Sciatic nerve (tissue), 2 donors: ENCODE measurements at regions not wholly inside any gene's neighbourhood (a gene's known extent, or its start where the extent isn't known, plus 50 kb on each side); places are given as distances from the start of the nearest gene placed in this dataset.
"Not testable (repeated sequence)": the region's sequence is repeated elsewhere in the genome, so short reads cannot be mapped to it uniquely, and the experiment has no call there.

Source experiments
- ATAC-seq: fragments of 200-7000 bp; cut with Tn5 transposase; one replicate; pipeline ENCODE4 v1.9.1; 2020; ENCODE audit warnings: mild to moderate bottlenecking, moderate library complexity
- DNase-seq: peaks from one replicate; pipeline ENCODE4 v3.0.0-alpha.2; 2020; ENCODE audit warnings: low spot score
- intact Hi-C: fragments of 100-400 bp; cut with DNase I; formaldehyde crosslinking; loops from one replicate; pipeline ENCODE4 v1.14.2; 2022
- donor health status: DM: no; HTN: no; CAD: no.
- donor health status: DM: no; HTN: no; CAD: no.

DNA sequence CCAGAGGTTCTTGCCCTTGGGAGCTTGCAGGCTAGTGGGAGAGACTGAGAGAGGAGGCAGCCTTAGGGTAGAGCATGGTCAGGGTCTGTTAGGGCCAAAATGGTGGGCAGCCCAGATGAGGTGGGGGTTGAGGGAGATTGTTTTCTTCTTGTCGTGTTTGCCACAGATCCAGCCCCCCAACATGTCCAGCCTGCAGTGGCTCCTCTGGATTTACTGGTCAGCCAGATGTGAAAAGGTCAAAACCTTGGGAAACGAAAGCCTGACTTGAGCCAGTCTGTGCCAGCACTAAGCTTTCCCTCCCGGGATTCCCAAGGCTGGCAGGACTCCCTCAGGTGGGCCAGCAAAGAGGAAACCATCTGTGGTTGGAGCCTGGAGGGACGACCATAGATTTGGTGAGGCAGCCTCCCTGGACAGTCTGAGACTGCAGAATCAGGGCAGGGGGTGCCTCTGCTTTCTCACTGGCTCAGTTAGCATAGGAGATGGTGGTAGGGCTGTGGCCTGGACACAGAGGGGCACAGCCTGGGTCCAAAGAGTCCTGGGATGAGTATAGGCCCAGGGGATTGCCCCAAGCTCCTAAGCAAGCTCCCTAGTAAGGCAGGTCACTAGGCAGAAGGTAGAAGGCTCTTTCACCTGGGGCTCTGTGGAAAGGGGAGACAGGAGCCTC lies 51.2 kb upstream of the PRR23C start:
- intact Hi-C loops, result no loop called here
- no peak for DNase-seq

DNA sequence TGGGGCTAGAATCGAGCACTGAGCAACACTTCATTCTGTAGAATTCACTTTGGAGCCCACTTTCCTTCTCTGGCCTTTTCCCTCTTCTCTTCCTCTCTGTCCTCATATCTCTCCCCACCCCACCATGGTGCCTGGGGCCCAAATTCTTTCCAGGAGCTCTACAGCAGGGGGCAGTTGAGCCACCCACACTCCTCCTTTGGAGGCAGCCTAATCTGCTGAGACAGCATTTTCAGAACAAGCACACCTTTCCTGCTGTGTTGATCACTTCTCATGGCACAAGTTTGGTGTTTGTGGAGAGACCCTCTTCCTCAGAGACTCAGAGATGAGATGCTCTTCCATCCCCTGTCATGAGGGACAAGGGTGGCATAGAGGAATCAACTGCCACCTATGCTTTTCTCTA lies 52.0 kb upstream of the PRR23C start:
- DNase-seq (no peak), ATAC-seq (no peak)
- intact Hi-C loops, result no loop called here

More for the DNA sequence above, 51.2 kb upstream of the PRR23C start:
- no peak for ATAC-seq

DNA sequence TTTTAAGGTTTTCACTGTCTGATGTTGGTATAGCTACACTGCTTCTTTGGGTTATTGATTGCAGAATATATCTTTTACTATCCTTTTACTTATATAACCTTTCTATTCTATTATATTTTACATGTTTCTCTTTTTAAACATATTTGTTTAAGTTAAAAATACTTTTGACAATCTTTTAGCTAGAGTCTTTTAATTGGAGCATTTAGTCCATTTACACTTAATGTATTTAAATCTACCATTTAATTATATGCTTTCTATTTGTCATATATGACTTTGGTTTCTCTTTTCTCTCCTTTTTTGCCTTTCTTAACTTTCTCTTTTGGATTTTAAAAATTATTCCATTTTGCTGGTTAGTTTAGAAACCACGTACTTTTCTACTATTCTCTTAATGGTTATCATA lies 53.7 kb upstream of the PRR23C start:
- intact Hi-C loops, result no loop called here
- no peak for ATAC-seq
- no peak for DNase-seq

DNA sequence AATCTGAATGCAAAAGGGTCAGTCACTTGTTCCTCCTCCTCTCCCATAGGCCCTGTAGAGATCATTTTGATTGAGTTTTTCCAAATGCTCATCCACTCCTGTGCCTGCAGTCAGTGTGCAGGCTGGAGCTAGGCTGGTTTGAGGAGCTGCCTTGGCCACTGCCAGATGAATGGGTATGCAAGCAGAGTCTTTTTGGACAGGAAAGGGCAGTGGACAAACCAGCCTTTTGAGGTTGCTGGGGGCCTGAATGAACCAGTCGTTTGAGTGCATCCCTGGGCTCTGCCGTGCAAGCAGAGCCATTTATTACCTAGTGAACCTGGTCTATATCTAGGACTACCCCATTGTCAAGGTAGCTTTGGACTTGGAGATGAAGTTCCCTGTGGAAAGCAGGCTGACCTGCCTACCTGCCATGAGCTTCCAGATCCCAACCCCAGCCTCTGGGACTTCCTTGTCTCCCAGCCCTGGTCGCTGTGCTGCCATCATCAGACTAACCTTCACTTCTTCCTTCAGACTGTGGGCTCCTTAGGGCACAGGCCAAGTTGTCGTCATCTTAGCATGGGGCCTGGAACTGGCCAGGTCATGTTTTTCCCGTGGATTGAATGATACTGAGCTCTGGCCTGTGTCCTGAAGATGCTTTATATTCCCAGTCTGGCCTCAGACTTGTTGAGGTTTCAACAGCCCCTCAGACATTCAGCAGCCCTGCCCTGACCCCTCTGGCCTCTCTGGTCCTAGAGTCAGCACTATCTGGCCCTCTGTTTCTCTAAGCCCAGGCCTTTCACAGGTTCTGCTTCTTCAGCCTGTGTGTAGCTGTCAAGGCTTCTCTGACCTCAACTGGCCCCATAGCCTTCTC lies 55.5 kb upstream of the PRR23C start:
- intact Hi-C loops, result no loop called here
- DNase-seq, result no peak
- ATAC-seq, result no peak

DNA sequence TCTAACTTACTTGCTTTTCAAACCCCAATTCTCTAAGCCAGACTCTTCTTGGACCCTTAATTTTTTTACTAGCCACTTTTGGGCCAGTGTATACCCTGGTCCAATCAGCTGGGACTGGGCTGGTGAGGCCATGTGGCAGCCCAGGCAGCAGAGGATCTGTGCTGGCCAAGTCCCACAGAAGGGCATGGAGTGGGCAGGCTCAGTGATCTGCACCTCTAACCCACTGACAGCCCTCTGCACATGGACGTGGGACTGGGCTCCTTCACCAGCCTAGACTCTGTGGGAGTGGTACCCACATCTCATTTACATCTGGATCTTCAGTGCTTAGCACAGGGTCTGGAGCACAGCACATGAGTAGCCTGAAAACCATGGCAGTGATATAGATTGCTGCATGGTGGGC lies 56.1 kb upstream of the PRR23C start:
- intact Hi-C loops, result no loop called here
- DNase-seq (no peak), ATAC-seq (no peak)

DNA sequence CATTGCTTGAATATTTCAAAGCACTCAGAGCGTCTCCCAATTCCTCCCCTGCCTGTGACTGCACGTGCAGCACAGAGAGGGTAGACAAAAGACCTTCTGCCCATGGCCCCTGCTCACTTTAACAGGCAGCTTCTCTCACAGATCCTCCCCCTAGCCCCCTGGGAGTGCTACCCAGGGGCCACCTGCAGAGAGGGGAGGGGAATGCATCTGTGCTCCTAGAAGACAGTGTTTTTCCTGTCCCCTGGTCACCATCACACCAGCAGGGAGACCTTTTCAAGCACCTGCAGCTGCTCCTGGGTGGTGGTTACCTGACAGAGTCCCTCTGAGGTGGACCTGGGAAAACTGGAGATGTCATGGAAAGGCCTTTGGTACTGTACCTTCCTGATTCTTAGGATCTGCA lies 56.7 kb upstream of the PRR23C start:
- intact Hi-C loops, result no loop called here
- DNase-seq (no peak), ATAC-seq (no peak)

DNA sequence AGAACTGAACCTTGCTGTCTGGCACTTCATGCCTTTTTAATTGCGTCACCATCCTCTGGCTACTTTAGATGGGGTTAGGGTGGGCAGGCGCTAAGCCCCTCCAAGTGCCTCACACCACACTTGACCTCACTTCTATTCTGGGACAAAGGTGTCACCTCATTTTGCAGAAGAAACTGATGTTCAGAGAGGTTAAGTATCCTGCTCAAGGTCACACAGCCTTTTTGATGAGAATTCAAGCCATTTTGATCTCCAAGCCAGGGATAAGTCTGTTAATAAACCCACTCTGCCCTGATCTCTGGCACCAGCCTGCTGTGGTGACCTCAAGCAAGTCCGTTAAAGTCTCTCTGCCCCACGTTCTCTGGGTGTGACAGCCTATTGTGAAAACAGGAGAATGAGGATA lies 58.8 kb upstream of the PRR23C start:
- no peak for DNase-seq
- intact Hi-C loops, result no loop called here
- ATAC-seq, result no peak

DNA sequence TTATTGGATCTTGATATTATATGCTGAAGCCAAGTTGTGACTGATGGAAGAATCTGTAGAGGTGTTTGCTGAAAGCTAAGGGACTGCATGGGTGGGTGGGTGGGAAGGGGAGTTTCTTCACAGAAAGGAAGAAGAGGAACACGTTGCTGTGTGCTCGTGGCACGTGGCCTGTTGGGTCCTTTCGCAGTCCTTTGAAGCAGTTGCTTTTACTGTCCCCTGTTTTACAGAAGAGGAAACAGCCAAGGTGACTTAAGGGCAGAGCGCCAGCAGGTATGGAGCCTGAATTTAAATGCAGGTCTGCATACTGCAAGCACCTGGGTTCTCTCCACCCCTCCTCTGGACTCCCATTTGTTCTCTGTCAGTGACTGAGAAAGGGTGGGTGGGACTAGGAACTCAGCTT lies 59.4 kb upstream of the PRR23C start:
- DNase-seq, result no peak
- intact Hi-C loops, result no loop called here
- ATAC-seq, result no peak

DNA sequence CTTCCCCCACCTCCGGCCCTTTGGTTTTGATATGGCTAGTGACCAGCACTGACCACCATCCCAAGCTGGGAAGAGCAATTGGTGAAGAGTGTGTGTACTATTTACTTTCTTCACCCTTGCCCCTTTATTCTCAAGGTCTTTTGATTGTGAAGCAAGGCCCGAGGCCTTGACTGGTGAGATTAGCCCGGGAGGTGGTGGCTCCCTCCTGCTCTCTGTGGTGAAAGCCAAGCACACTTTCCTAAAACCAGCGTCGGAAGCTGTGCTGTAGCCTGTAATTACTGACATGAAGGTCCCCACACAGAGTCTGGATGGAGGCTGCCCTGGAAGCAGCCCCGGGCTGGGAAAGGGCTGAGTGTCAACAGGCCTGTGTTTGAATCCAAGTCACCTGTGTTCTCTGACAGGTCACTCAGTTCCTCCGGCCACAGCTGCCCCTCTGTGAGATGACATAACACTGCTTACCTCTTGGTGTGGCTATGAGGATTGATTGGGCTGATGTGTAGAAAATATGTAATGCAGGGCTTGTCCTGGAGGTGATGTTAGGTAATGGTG lies 60.5 kb upstream of the PRR23C start:
- intact Hi-C loops, result loop anchor here (5.0 kb wide), 1 partner anchor 222 kb away; no protein-coding TSS in a partner anchor
- DNase-seq, result no peak
- ATAC-seq, result no peak

DNA sequence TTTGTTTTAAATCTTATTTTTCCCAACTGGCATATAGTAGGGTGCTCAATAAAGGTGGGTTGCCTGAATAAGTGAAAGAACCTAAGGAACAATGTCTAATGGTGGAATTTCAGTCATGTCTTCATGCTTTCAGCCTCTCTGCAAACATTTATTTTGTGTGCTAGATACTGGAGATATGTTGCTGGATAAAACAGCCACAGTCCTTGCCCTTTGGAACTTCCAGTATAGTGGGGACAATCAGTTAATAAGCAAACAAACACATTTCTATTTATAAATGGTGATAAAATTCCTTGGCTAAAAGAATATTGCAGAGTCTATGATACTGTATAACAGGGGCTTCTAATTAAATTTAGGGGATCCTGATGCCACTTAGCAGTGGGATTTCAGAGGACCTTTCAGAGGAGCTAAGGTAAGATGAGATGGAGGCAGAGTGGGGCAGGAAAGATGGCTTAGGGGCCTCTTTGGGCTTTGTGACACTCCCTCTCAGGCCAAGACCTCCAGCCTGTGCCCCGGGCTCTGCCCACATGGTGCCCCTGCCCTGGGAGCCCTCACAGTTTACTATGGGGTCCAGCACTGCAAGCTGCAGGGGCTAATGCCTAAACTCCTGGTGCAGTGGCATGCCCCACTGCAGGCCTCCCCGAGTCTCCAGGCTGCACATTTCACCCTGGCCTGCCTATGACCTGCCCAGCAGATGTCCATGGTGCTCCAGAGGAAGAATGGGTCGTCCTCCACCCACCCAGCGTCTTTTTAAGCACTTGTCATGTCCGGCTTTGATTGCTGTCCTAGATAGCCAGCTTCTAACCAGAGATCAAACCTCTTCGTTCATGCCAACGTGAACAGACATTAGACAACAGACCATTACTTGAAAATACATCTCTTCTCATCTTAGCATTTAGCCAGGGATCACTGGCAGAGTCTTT lies 61.6 kb upstream of the PRR23C start:
- DNase-seq, result no peak
- ATAC-seq, result no peak
- intact Hi-C loops, result loop anchor here (5.0 kb wide), 1 partner anchor 221 kb away; no protein-coding TSS in a partner anchor

DNA sequence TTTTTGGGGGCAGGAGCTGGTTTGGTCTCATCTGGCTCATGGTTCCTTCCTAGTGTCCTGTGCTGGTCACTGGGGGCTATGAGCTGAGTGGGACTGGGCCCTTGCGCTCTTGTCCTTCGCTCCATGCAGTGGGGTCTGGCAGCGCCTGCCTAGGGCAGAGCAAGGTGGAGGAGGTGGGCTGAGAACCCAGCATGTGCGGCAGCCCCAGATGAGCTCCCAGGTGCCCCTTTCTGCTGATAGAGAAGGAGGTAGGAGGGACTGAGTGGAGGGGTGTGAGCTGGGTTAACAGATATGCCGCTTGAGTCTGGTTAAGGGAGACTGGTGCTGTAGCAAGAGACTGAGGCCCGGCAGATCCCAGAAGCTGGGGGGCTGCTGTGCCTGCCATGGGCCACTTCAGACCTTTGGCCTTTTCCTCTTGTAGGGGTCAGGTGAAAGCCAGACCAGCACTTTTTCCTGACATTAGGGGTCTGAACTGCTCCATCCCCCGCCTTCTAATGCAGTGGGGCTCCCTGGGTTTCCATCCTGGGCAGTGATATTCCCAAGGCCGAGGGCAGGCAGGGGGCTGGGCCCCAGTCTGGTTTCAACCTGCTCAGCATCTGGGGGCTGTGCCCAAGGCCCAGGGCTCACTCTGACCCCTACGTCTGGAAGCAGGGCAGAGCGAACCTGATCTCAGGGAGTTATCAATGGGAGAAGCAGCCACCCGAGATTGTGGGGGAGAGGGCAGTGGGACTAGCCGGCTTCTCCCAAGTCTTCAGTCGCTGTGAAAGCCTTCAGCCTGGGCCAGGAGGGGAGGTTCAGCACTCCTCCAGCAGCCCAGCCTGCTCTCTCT lies 62.9 kb upstream of the PRR23C start:
- intact Hi-C loops, result loop anchor here (5.0 kb wide), 1 partner anchor 220 kb away; no protein-coding TSS in a partner anchor
- no peak for DNase-seq
- ATAC-seq, result no peak

DNA sequence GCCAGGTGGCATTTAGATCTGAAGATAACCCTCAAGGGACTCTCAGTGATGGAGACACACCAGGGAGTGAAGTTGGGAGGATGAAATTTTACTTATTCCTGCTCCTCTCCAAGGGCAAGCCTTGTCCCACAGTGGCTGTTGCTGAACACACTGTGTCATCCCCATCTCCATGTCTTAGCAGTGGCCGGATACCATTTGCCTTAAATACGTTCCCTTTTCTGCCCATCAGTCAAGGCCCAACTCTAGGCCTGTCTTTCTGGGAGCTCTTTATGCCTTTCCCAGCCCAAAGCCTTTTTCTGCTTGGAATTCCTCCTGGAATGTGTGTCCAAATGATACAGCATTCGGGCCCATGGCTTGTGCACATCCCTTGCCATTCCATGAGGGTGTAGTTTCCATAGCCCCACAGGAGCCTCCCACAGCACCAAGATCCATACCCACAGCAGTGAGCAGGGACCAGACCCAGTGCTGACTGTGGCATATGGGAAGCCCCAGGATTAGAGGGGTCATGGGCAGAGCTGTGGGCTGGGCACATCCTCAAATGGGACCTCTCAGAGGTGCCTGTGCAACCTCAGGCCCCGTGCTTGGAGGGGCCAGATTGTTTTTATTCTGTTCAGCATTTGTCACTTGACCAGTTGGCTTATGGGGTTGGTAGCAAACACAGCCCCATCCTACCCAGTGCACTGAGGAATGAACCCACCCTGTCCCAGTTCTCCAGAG lies 63.7 kb upstream of the PRR23C start:
- DNase-seq (no peak), ATAC-seq (no peak)
- intact Hi-C loops, result loop anchor here (5.0 kb wide), 1 partner anchor 219 kb away; no protein-coding TSS in a partner anchor

DNA sequence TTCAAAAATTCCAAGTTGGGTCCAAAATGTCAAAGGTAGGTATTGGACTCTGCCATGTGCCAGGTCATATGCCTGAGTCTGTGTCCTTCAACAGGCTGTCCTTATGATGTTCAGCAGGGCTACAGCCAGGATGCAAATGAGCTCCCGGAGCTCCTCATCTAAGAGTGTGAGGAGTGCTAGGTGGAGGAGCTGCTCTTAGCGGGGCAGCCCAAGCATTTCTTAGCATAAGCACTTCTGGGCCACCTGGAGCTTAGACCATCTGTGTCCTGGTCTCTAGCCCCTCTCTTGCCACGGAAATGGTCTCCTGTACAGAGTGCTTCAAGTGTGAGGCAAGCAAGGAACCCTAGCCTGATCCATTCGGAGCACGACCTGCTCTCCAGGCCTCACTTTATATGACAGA lies 64.6 kb upstream of the PRR23C start:
- no peak for DNase-seq
- intact Hi-C loops, result loop anchor here (5.0 kb wide), 1 partner anchor 218 kb away; no protein-coding TSS in a partner anchor
- no peak for ATAC-seq

DNA sequence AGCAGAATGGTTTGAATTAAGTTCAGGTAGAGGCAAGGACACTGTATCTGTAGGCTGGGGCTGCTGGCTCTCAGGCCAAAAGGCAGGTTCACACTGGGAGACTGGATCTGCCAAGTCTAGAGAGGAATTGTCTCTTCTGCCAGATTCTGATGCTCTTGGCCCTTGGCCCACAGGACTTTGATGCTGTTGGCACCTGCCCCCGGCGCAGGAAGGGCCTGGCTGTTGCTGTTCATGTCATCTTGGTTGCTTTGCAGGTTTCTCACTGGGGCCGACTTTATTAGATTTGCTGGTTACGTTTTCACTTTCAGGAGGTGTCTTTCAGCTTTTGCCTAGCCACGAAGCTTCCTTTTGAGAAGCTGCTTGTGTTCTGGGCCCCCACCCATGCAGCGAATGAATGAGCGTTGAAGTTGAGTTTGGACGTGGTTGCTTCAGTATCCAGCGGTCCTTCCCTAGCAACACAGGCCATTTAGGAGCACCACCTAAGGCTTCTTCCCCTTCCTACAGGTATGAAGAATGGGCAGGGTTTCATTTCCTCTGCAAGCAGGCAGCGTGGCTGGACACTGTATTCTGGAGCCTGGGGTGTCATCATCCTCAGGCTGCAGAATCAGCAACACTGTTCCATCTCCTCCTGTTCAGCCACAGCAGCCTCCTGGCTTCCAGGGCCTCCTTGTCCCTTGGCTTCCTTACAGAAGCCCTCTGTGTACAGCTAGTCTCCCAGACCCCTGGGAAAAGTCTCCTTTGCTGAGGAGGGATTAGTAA lies 65.6 kb upstream of the PRR23C start:
- DNase-seq (no peak), ATAC-seq (no peak)
- intact Hi-C loops, result no loop called here

DNA sequence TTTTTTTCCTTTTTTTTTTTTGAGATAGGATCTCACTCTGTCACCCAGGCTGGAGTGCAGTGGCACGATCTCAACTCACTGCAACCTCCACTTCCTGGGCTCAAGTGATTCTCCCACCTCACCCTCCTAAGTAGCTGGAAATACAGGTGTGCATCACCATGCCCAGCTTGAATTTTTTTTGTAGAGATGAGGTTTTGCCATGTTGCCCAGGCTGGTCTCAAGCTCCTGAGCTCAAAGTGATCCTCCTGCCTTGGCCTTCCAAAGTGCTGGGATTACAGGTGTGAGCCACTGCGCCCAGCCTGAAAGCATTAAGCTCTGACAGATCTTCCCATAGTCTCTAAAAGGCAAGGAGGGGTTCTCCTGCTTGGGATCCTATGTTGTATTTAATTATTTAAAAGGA lies 66.2 kb upstream of the PRR23C start:
- intact Hi-C loops, ATAC-seq, DNase-seq: not testable (repeated sequence)

DNA sequence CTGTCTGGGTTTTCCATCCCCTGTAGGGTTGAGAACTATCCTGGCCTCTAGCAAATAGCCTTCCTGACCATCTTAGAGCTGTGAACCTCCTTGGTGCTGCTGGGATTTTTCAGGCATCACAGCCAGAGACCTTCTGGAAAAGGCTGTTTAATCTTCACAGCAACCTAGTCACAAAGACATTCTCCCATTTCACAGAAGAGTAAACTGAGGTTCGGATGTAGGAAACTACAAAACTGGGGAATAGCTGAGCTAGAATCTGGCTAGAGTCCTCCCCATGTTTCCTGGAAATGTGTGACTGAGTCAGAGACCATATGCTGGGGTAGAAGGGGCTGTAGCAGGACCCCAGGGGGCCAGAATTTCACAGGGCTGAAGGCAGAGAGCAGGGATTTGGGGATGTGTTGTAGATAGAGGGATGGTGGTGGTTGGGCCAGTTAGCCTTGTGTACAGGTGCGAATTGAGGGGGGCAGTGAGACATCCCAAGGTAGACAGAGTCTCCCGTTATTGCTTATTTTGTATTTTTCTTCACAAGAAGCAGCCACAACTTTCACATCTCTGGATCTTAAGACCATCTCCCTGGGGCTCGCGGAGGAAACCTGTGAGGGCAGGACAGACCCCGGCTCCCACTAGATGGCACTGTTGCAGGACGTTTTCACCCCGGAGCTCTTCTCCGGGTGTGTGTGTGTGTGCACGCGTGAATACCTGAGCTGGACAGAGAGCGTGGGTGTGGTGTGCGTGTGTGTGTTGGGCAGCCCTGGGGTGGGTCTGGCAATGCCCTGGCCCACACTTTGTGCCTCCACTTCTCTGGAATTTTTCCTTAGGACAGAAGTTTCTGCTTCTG lies 66.9 kb upstream of the PRR23C start:
- peak; percentile 78 for DNase-seq
- intact Hi-C loops, result no loop called here
- ATAC-seq, result peak; percentile 75
